ENCODE measurements at regions not wholly inside any gene's neighbourhood (a gene's known extent, or its start where the extent isn't known, plus 50 kb on each side); places are given as distances from the start of the nearest gene placed in this dataset.

DNA sequence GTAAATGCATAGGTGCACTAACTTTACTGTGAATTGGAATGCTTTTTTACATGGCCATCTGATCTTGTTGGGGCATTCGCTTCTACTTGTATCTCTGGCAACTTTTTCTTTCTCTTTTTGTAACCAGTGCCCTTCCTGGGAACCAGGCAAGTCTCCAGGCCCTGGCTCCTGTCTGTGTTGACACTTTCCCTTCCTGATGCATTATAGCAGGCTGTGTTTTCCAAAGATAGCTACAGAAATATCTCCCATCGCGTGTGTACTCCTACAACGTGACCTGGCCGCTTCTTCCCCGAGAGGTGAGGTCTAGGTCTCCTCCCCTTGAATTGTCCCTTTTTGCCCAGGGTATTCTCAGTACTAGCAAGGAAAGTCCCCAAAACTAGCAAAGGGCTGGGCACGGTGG is 81.1 kb upstream of the SPIN1 start:
- TF ChIP-seq EZH2 (IDR thresholded peaks at IDR 0.05; ENCODE audit: borderline replicate concordance, low read depth, low read length, severe bottlenecking) (no peak), CTCF (IDR thresholded peaks at IDR 0.05; ENCODE audit: borderline replicate concordance, extremely low read depth, low read length, poor library complexity, severe bottlenecking) (no peak)

Measured in DND-41 (cell line).